SK-N-SH treated with all-trans-retinoic acid at 6 μM for 48 hours (cell line): ENCODE measurements at regions not wholly inside any gene's neighbourhood (a gene's known extent, or its start where the extent isn't known, plus 50 kb on each side); places are given as distances from the start of the nearest gene placed in this dataset.
"Not testable (repeated sequence)": the region's sequence is repeated elsewhere in the genome, so short reads cannot be mapped to it uniquely, and the experiment has no call there.

Experiments used
- ARNTL ChIP-seq: fragments of 450-650 bp; formaldehyde crosslinking; IDR thresholded peaks from 2 replicates; pipeline ENCODE4 v1.5.0; 2020; ENCODE audit warnings: low read depth, mild to moderate bottlenecking, moderate library complexity, borderline replicate concordance
- ZFP3 ChIP-seq: fragments of 250-450 bp; sonication (Bioruptor Pico); IDR thresholded peaks from 2 replicates; pipeline ENCODE4 v1.5.0; 2020; ENCODE audit warnings: mild to moderate bottlenecking, moderate library complexity

- not testable (repeated sequence) for TF ChIP-seq ZFP3, ARNTL (CRISPR knock-in tag)
Measured at GRCh38 chr9:67338201-67338600, 345.9 kb upstream of the SPATA31A3 start.
